ENCODE measurements at regions not wholly inside any gene's neighbourhood (a gene's known extent, or its start where the extent isn't known, plus 50 kb on each side); places are given as distances from the start of the nearest gene placed in this dataset.

- DNase-seq = no peak
Measured at GRCh38 chr22:48836673-48837340, 990.9 kb downstream of the BRD1 start.

- no peak for DNase-seq
Measured at GRCh38 chr22:48835857-48836672, 991.6 kb downstream of the BRD1 start.

- no peak for DNase-seq
Measured at GRCh38 chr22:48835364-48835763, 992.3 kb downstream of the BRD1 start.

- DNase-seq = no peak
Measured at GRCh38 chr22:48834404-48834803, 993.3 kb downstream of the BRD1 start.

- peak in 1 of 5 donors; percentile 21 for DNase-seq
Measured at GRCh38 chr22:48832592-48832991, 995.1 kb downstream of the BRD1 start.

GRCh38 chr22:48829908-48830307 lies 997.8 kb downstream of the BRD1 start:
- no peak for DNase-seq

- DNase-seq = no peak
Measured at GRCh38 chr22:48828688-48829087, 999.0 kb downstream of the BRD1 start.

GRCh38 chr22:48827904-48828555 lies 999.6 kb downstream of the BRD1 start:
- DNase-seq = no peak

- DNase-seq = no peak
Measured at GRCh38 chr22:48827268-48827846, 1000.3 kb downstream of the BRD1 start.

- no peak for DNase-seq
Measured at GRCh38 chr22:48826546-48826945, 1001.1 kb downstream of the BRD1 start.

- DNase-seq = no peak
Measured at GRCh38 chr22:48825802-48826520, 1001.7 kb downstream of the BRD1 start.

- no peak for DNase-seq
Measured at GRCh38 chr22:48824712-48825651, 1002.7 kb downstream of the BRD1 start.

GRCh38 chr22:48823941-48824340 lies 1003.7 kb downstream of the BRD1 start:
- DNase-seq = no peak

GRCh38 chr22:48822278-48823233 lies 1005.1 kb downstream of the BRD1 start:
- DNase-seq = no peak

- no peak for DNase-seq
Measured at GRCh38 chr22:48821727-48822126, 1005.9 kb downstream of the BRD1 start.

GRCh38 chr22:48821346-48821690 lies 1006.4 kb downstream of the BRD1 start:
- no peak for DNase-seq

- no peak for DNase-seq
Measured at GRCh38 chr22:48820481-48821345, 1007.0 kb downstream of the BRD1 start.

- no peak for DNase-seq
Measured at GRCh38 chr22:48819961-48820360, 1007.7 kb downstream of the BRD1 start.

- DNase-seq = no peak
Measured at GRCh38 chr22:48819232-48819631, 1008.4 kb downstream of the BRD1 start.
